AG09319 (cell line): ENCODE measurements at regions not wholly inside any gene's neighbourhood (a gene's known extent, or its start where the extent isn't known, plus 50 kb on each side); places are given as distances from the start of the nearest gene placed in this dataset.

Experiments
- DNase-seq: peaks from one replicate; pipeline ENCODE4 v3.0.0-alpha.2; 2010; ENCODE audit warnings: low read depth; ENCODE audit errors: extremely low read depth
- TF ChIP-seq, protein P1 (sequence below): IDR thresholded peaks from 2 replicates; pipeline ENCODE4 v1.5.1; 2011; ENCODE audit warnings: low read depth, mild to moderate bottlenecking, inconsistent platforms, low read length, moderate library complexity

DNA sequence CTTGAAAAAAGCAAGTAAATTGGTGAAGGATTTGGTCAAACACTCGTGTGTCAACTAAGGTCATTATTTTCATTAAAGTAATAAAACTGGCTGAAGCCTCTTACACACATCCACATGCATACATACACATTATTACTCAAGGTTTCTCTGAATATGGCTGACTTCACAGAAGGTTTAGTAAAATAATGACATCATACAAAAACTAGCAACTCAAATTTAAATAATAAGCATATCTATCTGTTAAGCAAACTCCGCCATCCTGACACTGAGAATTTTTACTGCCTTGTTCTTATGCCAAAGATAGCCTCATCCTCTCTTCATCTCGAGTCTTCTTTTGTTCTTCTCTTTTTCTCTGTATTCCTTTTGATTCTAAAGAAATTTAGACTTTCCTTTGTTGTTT, 739.1 kb downstream of the GBE1 start:
- TF ChIP-seq, protein P1, sequence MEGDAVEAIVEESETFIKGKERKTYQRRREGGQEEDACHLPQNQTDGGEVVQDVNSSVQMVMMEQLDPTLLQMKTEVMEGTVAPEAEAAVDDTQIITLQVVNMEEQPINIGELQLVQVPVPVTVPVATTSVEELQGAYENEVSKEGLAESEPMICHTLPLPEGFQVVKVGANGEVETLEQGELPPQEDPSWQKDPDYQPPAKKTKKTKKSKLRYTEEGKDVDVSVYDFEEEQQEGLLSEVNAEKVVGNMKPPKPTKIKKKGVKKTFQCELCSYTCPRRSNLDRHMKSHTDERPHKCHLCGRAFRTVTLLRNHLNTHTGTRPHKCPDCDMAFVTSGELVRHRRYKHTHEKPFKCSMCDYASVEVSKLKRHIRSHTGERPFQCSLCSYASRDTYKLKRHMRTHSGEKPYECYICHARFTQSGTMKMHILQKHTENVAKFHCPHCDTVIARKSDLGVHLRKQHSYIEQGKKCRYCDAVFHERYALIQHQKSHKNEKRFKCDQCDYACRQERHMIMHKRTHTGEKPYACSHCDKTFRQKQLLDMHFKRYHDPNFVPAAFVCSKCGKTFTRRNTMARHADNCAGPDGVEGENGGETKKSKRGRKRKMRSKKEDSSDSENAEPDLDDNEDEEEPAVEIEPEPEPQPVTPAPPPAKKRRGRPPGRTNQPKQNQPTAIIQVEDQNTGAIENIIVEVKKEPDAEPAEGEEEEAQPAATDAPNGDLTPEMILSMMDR, result no peak
- no peak for DNase-seq

DNA sequence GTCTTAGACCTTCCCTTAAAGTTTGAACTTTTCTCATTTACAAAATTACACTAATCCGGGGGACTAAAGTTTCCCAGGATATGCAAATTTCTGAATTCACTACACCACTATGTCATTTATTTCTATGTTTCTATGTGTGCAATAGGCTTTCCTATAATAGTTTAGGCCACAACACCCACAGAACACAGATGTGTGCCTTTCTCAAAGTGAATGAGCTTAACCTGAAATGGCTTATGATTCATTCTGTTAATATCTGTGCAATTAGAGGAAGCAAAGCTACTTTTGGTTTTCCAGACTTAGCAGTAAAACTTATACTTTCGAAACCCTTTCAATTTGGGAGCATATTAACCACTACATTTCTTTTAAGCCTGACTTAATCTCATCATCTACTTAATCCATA, 748.1 kb downstream of the GBE1 start:
- TF ChIP-seq, protein P1, result no peak
- no peak for DNase-seq

DNA sequence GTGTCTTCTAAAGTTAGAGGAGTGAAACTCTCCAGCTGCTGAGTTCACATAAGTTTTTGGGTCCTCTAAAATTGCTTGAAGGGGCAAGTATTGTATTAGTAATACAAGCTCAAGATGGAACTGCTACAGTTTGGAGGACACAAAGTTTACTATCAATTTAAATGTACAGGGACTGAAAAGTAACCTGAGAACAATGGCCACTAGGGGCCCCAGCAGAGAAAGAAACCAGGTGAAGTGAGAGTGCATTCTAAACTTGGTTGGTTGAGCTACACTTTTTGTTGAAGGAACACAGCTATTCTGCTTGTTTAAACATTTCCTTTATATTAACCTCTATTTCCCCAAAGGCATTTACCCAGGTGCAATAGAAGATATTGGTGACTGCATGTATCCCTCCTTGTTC, 755.5 kb downstream of the GBE1 start:
- no peak for DNase-seq
- TF ChIP-seq, protein P1, result no peak

DNA sequence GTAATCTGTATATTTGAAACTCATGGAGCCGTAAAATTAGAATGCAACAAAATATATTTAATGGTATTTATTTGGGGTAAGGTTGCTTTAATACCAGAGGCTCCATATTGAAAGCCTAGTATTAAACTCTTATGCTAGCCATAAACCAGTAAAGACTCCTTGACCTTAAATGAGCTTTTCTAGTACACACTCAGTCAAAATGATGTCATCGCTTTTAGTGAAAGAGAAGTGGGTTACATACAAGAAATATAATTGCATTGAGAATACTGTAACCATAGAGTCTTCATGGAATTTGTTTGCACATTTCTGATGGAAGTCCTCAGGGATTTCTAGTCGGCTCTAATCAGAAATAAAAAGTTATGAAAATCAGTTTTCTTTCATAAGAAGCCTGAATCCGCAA, 757.6 kb downstream of the GBE1 start:
- no peak for DNase-seq
- TF ChIP-seq, protein P1, result no peak

DNA sequence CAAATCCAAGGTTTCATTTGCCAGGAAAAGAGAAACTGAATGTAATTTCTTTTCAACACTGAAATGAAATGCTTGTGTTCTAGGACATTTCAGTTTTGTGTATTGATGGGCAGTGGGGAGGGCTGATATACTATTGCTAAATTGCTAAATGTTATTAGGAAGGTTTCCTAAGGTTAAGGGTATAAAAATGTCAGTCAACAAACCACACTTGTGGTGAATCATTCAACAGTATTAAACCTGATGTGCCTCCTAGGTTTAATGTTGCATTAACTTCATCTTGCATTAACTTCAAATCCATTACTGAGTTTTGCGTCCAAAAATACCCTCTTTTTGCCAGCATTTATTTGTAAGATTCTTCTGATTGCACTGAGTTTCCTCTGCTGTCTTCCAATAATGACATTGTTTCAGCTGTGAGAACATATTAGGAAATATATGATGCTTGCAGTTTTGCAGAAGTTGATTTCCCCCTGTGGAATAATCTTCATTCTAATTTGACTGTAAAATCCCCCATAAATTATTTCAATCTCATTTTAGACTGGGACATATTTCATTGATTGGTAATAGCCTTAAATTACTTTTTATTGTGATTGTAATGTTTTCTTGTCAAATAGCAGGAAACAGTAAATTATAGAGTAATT, 758.3 kb downstream of the GBE1 start:
- TF ChIP-seq, protein P1, result no peak

DNA sequence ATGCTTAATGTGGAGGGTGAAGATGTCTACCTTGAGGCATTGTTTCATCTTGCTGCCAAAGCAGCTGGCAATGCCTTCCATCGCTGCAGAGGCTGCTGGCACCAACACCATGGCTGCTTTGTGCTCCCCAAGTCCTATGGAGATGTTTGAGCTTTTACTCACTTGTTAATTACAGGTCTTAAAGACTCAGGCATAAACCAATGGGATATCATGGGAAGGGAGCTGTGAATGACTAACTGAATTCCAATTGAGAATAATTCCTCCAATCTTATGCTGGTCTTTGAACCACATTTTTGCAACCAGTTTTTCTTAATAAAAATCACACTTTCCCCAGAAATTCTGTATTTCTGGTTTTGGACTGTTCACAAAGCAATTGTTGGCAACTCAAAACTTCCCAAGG, 762.0 kb downstream of the GBE1 start:
- TF ChIP-seq, protein P1, result no peak
- DNase-seq, result no peak

More for the DNA sequence above, 758.3 kb downstream of the GBE1 start:
- DNase-seq, result no peak

DNA sequence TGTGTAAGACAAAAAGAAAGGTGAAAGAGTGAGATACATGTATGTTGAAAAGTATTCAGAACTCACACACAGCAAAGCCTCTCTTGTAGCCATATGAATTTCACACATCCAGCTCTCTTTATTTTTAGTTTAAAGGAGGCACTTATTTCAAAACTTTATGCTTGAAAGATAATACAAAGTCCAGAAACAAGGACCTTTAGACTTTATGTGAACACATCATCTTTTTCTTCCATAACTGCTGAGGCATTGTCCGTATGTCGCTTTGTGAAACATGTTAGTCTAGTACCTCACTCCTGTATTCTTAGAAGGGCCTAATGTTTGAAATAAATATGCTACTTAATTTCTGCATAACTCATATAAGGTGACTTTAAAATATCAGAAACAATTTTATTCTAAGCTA, 763.4 kb downstream of the GBE1 start:
- TF ChIP-seq, protein P1, result no peak
- no peak for DNase-seq
